ENCODE measurements at regions not wholly inside any gene's neighbourhood (a gene's known extent, or its start where the extent isn't known, plus 50 kb on each side); places are given as distances from the start of the nearest gene placed in this dataset.

DNA sequence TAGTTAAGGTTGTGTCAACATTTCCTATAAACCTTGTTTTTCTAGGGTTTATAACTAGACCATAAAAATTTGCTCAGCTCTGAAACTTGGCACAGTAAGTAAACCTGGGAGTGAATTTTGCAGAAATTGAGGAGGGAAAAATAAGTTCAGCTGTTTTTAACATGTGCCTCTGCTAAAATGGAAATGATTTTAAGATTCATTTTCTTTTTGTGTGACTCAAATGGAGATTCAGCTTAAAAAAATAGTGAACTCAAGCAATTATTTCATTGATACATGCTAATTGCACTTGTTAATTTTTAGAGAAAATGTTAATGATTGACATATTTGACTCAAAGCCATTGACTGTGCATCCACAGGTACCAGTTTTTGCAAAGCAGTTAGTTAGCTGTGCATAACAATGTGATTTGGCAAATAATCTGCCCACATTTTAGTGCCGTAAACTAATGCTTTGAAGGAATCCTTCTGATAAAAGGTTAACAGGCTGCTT lies 68.5 kb upstream of the ZNF438 start:
- Mint-ChIP-seq H3K4me1 (ENCODE audit: low read depth, unreplicated experiment) (peaks cover 10% of the 10 kb centered on the region), H3K36me3 (ENCODE audit: insufficient read depth, unreplicated experiment) (no peaks in the 10 kb centered on the region), H3K27ac (ENCODE audit: unreplicated experiment) (no peak overlapping the region), H3K27me3 (ENCODE audit: insufficient read depth, unreplicated experiment) (peaks cover 4% of the 10 kb centered on the region), H3K4me3 (ENCODE audit: unreplicated experiment) (no peak overlapping the region), H3K9me3 (ENCODE audit: unreplicated experiment) (no peaks in the 10 kb centered on the region)
- Histone ChIP-seq H3K27me3 (replicated peaks; ENCODE audit: control insufficient read depth, insufficient read depth, low read length) (no peaks in the 10 kb centered on the region), H3K9me3 (no peaks in the 10 kb centered on the region), H3K4me1 (0 out of 2 replicates have a peak, but pooled peaks cover 5% of the 10 kb centered on the region), H3K4me3 (ENCODE audit: low read depth, low read length) (no peak overlapping the region), H3K36me3 (ENCODE audit: control insufficient read depth, insufficient read depth, low read length) (no peaks in the 10 kb centered on the region)
- CTCF ChIA-PET: no interaction called here
- BruUV-seq (replicated peaks): no TSS peak
- intact Hi-C loops (cut with micrococcal nuclease; ENCODE audit: unreplicated experiment): no loop called here
- TF ChIP-seq, protein P1, sequence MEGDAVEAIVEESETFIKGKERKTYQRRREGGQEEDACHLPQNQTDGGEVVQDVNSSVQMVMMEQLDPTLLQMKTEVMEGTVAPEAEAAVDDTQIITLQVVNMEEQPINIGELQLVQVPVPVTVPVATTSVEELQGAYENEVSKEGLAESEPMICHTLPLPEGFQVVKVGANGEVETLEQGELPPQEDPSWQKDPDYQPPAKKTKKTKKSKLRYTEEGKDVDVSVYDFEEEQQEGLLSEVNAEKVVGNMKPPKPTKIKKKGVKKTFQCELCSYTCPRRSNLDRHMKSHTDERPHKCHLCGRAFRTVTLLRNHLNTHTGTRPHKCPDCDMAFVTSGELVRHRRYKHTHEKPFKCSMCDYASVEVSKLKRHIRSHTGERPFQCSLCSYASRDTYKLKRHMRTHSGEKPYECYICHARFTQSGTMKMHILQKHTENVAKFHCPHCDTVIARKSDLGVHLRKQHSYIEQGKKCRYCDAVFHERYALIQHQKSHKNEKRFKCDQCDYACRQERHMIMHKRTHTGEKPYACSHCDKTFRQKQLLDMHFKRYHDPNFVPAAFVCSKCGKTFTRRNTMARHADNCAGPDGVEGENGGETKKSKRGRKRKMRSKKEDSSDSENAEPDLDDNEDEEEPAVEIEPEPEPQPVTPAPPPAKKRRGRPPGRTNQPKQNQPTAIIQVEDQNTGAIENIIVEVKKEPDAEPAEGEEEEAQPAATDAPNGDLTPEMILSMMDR (IDR thresholded peaks at IDR 0.05; ENCODE audit: insufficient read depth in 1 of 2, low read depth in 1 of 2, low read length in 1 of 2, severe bottlenecking in 1 of 2, unreplicated experiment in 1 of 2): no peak
- POLR2A ChIA-PET: no interaction called here
- DNase-seq: no peak

DNA sequence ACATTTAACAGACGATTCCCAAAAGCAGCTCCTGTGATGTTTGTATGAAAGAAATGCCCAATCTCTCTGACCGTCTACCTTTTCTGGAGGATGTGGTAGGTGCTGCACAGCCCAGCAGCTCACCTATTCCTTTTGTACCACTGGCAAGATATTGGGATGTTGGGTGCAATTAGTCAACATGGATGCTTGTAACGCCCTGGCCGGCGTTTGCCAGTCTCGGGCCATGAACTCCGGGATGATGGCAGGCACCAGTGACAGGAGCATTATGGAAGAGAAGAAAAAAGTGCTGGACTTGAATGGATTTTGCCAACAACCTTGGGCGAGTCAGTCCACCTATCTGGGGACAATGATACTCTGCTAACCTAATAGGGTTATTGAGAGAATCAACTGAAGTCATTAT lies 69.0 kb upstream of the ZNF438 start:
- peaks cover 4% of the 10 kb centered on the region for H3K27me3 Mint-ChIP-seq (ENCODE audit: insufficient read depth, unreplicated experiment)
- POLR2A ChIA-PET: no interaction called here

DNA sequence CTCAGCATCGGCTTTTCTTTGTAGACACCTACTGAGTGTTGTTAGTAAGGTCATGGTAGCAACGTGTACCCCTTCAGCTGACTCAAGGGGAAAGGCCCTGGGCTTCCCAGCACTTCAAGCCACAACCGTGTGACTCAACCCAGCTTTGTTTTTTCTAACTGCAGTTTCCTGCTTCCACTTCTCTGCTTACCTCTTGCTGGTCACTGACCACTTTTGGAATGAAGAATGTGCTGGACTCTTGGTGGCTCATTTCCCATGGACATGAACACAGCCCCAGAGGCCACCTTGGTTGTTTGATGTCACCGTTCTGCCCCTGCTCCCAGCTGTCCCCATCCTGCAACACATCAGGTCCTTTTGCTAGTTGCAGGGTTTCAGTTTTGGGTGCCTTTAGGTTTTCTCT lies 69.5 kb upstream of the ZNF438 start:
- TF ChIP-seq, protein P1 (IDR thresholded peaks at IDR 0.05; ENCODE audit: insufficient read depth in 1 of 2, low read depth in 1 of 2, low read length in 1 of 2, severe bottlenecking in 1 of 2, unreplicated experiment in 1 of 2): no peak
- DNase-seq: no peak
- H3K9me3 Mint-ChIP-seq (ENCODE audit: unreplicated experiment): no peaks in the 10 kb centered on the region
- CTCF ChIA-PET: no interaction called here
- peaks cover 10% of the 10 kb centered on the region for H3K4me1 Mint-ChIP-seq (ENCODE audit: low read depth, unreplicated experiment)
- Histone ChIP-seq H3K4me3 (ENCODE audit: low read depth, low read length) (no peak overlapping the region), H3K36me3 (ENCODE audit: control insufficient read depth, insufficient read depth, low read length) (no peaks in the 10 kb centered on the region), H3K27me3 (replicated peaks; ENCODE audit: control insufficient read depth, insufficient read depth, low read length) (no peaks in the 10 kb centered on the region), H3K9me3 (no peaks in the 10 kb centered on the region), H3K4me1 (0 out of 2 replicates have a peak, but pooled peaks cover 5% of the 10 kb centered on the region)
- no TSS peak for BruUV-seq (replicated peaks)
- POLR2A ChIA-PET: no interaction called here
- H3K36me3 Mint-ChIP-seq (ENCODE audit: insufficient read depth, unreplicated experiment): no peaks in the 10 kb centered on the region
- H3K4me3 Mint-ChIP-seq (ENCODE audit: unreplicated experiment): no peak overlapping the region
- H3K27ac Mint-ChIP-seq (ENCODE audit: unreplicated experiment): no peak overlapping the region
- intact Hi-C loops (cut with micrococcal nuclease; ENCODE audit: unreplicated experiment): no loop called here
- peaks cover 4% of the 10 kb centered on the region for H3K27me3 Mint-ChIP-seq (ENCODE audit: insufficient read depth, unreplicated experiment)

More for the DNA sequence above, 69.0 kb upstream of the ZNF438 start:
- no peak overlapping the region for H3K4me3 Mint-ChIP-seq (ENCODE audit: unreplicated experiment)
- no peaks in the 10 kb centered on the region for H3K9me3 ChIP-seq
- 0 out of 2 replicates have a peak, but pooled peaks cover 5% of the 10 kb centered on the region for H3K4me1 ChIP-seq
- no peak overlapping the region for H3K4me3 ChIP-seq (ENCODE audit: low read depth, low read length)
- peaks cover 10% of the 10 kb centered on the region for H3K4me1 Mint-ChIP-seq (ENCODE audit: low read depth, unreplicated experiment)
- intact Hi-C loops (cut with micrococcal nuclease; ENCODE audit: unreplicated experiment): no loop called here
- BruUV-seq (replicated peaks): no TSS peak
- no peaks in the 10 kb centered on the region for H3K36me3 ChIP-seq (ENCODE audit: control insufficient read depth, insufficient read depth, low read length)
- no peaks in the 10 kb centered on the region for H3K27me3 ChIP-seq (replicated peaks; ENCODE audit: control insufficient read depth, insufficient read depth, low read length)
- DNase-seq: no peak
- no peaks in the 10 kb centered on the region for H3K9me3 Mint-ChIP-seq (ENCODE audit: unreplicated experiment)
- TF ChIP-seq, protein P1 (IDR thresholded peaks at IDR 0.05; ENCODE audit: insufficient read depth in 1 of 2, low read depth in 1 of 2, low read length in 1 of 2, severe bottlenecking in 1 of 2, unreplicated experiment in 1 of 2): no peak
- H3K27ac Mint-ChIP-seq (ENCODE audit: unreplicated experiment): no peak overlapping the region
- CTCF ChIA-PET: no interaction called here
- no peaks in the 10 kb centered on the region for H3K36me3 Mint-ChIP-seq (ENCODE audit: insufficient read depth, unreplicated experiment)
